T-helper 1 cell (primary cell): ENCODE measurements at regions not wholly inside any gene's neighbourhood (a gene's known extent, or its start where the extent isn't known, plus 50 kb on each side); places are given as distances from the start of the nearest gene placed in this dataset.
A peak's percentile ranks its signal among the peaks of the same experiment; 100 is the strongest.

ENCODE experiments used
- DNase-seq, 5 donors: peaks; one replicate each; pipeline ENCODE4 v3.0.0-alpha.2; 2012 to 2020

DNA sequence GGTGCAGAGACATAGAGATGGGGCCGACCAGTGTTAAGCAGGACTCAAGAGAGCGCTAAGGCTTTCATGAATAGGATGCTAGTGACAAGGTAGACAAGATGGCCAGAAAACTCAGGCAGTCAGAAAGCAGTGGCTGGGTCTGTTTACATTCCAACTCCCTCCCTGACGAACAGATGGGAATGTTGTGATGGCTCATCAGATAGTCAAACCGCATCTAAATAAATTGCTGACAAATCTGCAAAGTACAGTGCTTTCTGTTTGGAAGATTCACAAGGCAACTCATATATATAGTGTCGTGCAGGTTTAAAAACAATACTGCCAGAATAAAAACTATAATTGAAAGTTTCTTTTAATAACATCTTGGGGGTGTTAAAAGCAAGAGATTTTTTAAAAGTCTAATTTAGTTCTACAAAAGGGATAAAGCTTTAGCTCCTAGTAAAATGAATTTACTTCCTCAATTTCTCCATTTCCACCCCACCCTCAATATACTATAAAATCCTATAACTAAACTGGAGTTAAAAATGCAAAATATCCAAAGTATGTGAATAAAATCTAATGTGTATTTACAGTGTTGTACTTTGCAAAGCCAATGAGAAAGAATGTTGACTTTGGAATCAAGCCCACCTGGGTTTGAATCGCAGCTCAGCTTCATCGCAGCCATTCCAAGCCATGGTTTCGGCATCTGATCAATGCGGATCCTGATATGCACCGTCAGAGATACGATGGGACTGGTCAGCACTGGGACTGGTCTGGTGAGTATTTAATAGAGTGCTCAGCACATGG, 247.3 kb upstream of the PDE10A start:
- no peak for DNase-seq

DNA sequence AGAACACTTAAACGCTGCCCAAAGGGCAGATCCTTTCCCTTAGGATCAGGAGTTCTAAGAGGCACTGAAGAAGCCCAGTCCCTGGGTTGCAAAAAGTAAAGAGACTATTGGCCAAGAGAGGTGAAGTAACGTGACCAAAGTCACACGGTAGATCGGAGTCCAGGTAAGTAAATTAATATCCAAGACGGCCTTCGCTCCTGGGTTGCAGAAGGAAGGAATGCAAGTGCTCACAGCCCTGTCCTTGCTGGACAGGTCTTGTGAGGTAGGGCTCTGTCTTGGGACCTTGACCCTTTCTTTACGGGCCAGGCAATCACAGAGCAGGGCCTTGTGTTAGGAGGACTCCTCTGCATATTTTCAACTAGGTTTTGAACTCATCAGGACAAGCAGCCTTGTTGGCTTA, 243.7 kb upstream of the PDE10A start:
- DNase-seq: no peak

DNA sequence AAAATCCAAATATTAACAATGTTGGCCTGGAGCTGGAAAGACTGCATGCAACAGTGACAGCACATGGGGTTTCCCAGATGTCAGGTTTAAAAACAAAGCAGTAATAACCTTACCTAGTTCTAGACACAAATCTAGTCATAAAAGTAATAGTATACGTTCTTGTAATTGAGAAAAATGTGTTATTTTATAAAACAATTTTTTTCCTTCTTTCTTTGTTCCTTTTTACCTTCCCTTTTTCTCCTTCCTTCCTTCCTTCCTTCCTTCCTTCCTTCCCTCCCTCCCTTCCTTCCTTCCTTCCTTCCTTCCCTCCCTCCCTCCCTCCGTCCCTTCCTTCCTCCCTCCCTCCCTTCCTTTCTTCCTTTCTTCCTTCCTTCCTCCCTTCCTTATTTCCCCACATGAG, 242.7 kb upstream of the PDE10A start:
- no peak for DNase-seq

DNA sequence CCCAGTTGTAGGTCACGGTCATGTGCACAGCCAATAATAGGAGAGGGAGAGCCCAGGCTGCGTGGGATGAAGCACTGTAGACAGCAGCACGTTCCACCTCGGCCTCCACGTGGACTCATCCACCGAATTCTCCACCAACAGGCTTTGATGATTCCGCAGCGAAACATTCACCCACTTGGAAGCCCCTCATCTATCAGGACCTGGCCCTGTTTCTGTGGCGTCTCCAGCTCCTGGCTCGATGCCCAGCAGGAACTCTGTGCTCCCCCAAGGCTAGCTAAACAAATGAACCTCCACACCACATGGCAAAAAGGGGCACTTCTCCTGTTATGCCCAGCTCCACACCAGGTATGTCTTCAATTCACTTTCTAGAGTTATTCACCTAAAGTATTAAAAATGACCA, 237.9 kb upstream of the PDE10A start:
- no peak for DNase-seq

DNA sequence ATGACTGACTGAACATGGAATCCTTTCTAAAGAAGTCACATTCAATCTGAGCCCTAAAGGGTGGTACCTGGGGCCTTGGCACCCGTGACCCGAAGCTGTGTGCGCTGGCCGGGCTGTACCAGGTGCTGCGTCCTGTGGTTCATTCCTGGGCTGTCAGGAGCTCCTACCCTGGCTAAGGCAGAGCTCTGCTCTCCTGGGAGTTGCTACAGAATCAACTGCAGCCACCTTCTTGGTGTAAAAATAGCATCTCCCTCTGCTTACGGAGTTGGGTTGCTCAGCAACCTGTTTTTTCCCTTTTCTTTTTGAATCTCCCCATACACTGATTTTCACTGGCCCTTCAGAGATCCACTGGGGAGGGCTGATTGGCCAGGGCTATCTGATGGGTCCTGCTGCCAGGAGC, 236.6 kb upstream of the PDE10A start:
- DNase-seq: no peak

DNA sequence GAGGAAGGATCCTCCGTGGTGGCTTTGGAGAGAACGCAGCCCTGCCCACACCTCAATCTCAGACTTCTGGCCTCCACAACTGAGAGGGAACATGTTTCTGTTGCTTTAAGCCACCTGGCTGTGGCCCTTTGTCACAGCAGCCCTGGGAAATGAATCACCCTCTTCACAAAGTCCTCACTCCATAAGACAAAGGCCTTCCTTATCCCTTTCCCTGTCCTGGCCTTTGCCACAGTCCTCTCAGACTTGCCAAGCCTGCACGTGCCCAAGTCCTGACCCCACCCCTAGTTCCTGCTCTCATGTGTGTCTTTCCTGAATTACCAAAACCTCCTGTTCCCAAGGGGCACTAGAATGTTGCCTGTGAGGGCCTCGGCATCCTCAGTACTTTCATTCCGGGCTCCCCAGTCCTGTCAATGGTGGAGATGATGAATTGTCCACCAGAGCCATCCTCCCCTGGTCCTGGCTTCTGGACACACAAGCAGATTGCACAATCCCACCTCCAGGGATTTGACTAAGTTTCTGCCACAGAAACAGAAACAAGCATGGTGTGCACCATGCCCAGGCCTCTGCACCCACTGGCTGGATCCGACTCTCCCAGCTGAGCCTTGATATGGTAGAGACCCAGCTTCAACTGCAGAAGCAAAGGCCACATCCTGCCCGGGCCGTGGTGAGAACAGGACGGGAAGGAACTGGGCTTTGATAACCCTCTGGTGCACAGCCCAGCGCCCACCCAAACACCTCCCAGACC, 232.6 kb upstream of the PDE10A start:
- DNase-seq: no peak

DNA sequence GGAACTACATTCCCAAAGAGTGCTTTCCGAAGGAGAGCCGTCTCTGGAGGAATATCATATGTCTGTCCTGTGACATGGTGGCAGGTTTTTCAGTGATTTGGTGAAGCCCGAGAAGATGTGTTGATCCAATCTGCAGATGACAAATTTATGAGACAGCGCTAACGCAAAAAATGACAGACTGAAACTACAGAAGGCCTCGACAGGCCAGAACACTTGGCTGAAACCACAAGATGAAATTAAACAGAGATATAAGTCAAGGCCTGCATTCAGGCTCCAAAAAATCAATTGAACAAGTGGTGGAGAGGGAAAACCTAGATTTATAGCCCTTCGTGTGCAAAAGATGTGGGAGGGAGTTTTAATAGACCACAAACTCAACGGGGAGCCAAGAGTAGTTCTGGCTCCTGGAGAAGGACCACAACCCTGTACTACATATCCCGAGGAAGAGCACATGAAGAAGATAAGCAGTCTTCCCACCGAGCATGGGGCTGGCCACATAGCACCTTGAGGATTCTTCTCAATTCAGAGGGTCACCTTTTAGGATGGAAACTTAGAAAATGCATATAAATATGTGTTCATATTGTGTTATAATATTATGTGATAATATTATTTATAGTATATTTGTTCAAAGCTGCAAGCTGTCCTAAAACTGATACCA, 231.3 kb upstream of the PDE10A start:
- DNase-seq: no peak

DNA sequence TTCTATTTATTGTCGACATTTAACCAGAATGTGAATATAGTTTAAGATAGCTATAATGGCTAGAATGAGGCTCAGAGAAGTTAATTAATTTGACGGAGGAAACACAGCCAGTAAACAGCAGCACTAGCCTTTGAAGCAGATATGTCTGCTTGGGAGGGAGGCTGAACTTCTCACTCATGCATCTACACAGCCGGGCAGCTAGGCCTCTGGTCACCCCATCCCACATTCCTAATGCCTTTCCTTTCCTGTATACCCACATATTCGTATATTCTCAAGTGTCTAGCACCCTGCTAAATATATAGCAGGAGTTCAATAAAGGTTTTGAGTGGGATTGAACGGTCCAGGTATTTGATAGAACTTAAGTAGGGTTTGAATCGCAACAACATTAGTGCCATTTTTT, 230.4 kb upstream of the PDE10A start:
- DNase-seq: no peak

DNA sequence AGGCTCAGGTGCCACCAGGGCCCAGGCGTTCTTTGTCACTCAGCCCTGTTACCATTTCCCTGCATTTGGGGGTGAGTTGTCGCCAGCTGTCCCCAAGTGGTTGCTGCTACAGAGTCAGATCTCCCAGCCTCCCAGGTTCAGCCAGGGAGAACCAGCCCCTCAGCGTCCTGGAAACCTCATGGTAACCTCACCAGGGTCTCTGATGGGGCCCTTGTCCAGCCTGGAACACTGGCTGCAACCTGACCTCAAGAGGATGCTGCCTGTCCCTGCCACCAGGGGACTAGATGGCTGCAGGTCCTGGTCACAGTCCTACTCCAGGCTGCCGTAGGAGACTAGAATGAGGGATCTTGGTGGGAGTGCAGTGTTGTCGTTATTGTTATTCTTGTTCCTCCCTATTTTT, 228.3 kb upstream of the PDE10A start:
- no peak for DNase-seq

DNA sequence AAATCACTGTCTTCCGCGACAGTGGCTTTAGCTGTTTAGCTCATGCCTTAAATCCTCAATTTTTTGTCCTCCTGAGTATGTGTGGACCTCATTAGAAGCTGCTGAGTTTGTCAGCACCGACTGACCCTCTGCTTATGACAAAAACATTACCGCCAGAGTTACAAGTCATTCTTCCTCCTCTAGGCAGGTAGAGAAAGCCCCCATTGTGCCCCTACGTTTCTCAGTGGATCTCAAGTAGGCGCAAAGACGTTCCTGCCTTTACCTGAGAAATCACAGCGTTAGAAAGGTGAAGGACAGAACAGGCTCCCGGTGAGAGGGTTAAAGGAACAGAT, 227.3 kb upstream of the PDE10A start:
- DNase-seq: no peak

DNA sequence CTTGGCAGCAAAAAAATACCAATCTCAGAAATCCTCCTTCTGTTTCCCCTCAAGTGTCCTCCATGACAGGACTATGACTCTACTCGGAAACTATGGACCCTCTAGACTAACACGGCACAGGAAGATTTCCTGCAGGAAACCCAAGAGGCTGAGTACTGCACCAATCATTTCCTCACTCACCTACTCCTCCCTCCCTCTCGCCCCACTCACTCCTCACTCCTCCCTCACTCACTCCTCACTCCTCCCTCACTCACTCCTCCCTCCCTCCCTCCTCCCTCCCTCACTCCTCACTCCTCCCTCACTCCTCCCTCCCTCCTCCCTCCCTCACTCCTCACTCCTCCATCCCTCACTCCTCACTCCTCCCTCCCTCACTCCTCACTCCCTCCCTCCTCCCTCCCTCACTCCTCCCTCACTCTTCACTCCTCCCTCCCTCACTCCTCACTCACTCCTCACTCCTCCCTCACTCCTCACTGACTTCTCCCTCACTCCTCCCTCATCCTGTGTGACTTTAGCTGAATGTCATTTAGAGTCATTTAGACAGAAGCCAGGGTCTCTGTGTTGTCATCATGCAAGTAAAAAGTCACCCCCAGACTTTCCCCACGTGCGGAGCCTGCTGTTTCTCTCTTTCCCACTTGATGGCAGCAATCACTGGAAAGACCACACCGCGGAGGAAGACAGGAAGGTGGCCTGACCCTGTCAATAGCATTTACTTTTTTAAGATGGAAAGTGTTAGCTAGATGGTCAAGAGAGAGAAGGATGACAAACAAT, 226.8 kb upstream of the PDE10A start:
- no peak for DNase-seq

DNA sequence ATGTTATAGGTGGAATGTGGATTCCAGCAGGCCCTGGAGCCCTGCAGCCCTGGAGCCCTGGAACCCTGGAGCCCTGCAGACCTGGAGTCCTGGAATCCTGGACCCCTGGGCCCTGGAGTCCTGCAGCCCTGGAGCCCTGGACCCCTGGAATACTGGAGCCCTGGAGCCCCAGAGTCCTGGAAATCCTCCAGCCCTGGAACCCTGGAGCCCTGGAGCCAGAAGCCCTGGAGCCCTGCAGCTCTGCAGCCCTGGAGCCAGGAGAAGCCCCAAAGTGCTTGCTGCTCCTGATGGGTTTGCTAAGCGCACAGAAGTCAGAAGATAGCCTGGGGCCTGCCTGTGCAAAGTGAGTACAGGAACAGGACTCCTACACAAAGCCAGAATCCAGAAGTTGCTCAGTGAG, 223.1 kb upstream of the PDE10A start:
- no peak for DNase-seq

DNA sequence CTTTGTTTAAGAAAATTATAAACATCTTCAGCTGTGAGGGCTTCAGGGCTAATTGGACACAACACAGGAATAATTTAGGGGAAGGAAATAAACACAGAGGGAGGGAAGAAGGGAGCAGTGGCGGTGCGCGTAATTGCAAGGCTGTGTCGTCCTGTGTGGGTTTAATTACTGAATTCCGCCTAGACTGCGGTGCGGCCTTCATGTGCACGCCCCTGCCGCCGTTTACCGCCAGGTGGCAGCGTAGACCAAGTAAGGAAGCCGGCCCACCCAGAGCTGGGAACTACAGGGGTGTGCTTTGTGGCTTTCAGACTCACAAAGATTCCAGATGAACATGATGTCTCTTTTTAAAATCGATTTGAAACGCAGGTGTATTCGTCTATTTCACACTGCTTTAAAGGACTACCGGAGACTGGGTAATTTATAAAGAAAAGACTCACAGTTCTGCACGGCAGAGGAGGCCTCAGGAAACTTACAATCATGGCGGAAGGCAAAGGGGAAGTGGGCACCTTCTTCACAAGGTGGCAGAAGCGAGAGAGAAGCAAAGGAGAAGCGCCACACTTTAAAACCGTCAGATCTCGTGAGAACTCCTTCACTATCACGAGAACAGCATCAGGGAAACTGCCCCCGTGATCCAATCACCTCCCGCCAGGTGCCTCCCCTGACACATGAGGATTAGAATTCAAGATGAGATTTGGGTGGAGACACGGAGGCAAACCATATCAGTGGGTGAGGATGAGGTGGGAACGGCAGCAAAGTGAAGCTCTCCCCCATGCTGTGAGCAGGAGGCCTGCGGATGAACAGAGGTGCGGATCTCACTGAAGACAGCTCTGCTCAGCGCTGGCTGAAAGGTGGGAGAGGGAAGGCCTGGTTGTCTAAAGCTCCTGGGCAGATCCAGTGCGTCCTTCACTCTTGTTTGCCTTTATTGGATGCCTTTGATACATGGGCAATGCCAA, 222.0 kb upstream of the PDE10A start:
- DNase-seq: peak in 4 of 5 donors; percentile 28 to 47 (median 39)

DNA sequence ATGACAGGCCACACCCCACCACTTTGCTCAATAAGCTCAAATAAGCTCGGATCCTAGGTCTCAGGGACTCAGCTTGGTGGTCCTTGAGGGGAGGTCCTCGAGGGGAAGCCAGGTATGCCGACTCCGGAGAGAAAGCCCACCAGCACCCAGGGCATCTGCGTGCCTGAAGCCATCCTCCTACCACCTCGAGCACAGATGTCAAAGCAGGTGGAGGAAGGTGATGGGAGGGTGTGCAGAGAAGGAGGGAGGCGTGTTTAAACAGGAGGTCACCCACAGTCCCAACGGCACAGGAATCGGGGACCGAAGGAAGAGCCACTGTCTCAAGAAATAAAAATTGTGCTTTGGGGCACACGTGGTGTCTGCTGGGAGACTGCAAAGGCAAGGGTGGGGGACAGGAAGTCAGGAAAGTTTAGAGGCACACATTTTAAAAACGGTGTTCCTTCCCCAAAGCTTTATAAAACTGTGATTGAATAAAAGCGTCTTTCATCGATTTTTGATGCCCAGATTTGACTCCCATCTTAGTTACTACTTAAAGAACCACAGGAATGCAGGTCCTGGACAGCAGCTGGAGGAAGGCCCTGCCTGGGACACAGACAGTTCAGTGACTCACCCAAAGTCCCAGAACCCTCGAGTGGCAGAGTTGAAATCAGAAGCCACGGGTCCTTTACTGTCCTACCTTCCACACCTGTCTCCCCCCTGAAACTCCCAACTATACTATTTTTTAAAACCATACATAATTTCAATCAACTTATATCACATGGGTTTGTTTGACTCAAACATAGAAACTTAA, 221.0 kb upstream of the PDE10A start:
- DNase-seq: no peak

DNA sequence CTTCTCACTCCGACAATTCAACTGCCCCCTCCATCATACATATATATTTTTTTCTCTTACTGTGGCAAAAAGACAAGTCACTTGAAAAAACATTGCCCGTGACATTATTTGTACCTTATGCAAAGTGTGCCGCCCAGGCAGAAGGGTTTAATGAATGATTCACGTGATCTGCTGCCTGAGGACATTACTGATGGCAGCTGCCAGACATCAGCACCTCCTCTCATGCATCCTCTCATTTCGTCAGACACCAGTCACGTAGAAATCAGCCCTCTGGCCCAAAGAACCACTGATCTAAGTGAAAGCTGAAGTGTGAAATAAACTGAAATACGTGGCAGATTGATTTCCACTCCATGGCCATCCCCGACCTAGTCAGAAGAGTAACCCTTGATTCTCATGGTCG, 218.8 kb upstream of the PDE10A start:
- no peak for DNase-seq

DNA sequence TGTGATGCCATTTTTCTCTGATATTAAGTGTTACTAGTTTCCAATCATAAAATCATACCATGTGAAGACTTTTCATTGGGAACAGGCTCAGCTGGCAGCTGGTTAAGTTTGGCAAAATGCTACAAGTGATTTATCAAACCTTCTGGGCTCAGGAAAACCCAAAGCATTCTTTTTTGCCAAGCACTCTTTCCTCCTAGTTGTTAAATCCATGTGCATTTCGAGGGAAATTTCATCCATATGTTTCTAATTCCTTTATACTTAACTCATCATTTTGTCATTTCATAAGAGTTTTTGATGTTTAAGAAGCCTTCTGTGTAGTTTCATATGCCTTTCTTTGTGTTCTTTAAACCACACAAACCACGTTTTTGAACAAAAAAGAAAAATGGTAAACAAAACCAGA, 217.6 kb upstream of the PDE10A start:
- DNase-seq: no peak

DNA sequence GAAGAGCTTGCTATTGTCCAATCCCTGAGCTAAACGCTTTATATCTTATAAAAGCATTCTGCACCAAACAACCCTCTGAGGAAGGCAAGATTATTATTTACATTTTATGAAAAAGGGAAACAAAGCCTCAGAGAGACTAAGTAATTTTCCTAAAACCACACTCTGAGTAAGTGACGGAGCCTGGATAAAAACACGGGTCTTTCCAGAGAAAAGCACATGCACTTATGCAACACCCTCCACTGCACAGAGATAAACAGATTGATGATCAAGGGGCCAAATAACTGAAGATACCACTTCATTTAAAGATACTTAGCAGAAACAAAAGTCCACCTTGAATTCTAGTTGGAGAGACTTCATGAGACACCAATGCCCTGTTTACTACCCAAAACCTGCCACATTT, 214.7 kb upstream of the PDE10A start:
- DNase-seq: no peak

DNA sequence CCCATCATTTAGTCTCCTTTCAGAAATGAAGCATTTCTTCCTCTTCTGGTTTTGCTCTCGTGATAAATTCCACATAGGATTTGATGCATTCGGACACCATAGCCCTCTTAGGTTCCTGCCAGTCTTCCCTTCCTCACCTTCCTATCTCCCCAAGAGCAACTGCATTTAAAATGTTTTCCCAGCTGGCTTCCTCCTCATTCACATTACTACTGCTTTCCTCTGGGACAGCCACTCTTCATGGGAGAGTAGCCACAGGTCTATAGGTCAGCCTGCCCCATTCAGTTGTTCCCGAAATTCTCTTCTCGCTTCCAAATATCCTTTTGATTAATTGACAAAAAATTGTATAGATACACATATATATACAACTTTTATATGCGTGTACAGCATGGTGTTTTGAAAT, 214.2 kb upstream of the PDE10A start:
- no peak for DNase-seq

DNA sequence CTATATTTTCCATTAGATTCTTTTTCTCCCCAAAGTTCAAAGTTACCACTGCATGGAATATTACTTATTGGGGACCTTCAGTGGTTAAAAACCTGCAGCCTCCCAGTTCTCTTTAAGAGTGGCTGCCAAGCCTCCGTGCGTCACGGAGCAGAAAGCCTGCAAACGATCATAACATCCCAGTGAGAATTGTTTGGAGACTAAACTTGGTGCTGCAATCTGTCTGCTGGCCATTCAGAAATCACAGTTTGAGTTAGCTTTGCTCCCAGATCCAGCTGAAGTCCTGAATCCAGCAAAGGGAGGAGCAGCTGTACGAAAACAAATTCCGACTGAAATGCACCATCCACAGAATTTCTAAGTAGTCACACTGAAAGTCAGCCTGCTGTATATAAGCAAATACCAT, 213.5 kb upstream of the PDE10A start:
- no peak for DNase-seq

DNA sequence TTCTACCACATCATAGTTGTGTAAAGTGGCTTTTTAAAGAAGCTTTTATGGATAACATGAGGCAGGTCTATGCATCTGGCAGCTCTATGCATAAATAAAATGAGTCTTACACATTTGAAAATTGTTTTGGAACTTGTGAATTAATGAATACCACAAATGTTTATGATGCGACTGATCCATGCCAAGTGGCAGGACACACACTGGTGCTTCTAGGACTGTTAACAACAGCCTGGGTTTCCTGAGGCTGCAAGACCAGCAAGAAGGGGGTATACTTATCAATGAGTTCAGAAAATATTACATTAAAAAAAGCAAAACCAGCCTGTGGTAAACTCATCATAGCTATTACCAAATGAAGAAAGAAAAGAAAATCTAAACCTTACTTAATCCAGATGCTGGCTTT, 212.9 kb upstream of the PDE10A start:
- no peak for DNase-seq

DNA sequence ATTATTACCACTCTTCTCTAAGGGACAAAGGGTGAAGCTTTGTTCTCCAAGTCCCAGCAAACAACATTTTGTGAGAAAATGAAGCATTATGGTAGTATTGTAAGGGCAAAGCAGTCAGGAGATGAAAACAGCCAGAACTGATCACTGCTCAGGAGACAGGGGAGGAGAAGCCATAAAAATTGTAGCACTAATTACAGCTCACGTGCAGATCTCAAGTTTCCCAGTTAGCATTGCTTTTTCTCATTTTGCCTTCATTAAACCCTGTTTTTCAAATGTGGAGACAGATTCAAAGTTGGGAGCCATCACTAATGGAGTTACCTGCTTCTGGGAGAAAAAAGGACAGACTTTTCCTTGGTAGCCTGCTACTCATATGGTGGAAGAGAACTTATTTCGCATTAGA, 210.9 kb upstream of the PDE10A start:
- no peak for DNase-seq
